Neural progenitor cell (in vitro differentiated cells): ENCODE measurements at regions not wholly inside any gene's neighbourhood (a gene's known extent, or its start where the extent isn't known, plus 50 kb on each side); places are given as distances from the start of the nearest gene placed in this dataset.

ENCODE experiments used
- DNase-seq: peaks from one replicate; pipeline ENCODE4 v3.0.0-alpha.2; 2016; ENCODE audit warnings: low spot score
- H2AFZ ChIP-seq: fragments of 200-600 bp; sonication (generic); replicated peaks from 2 replicates; pipeline ENCODE4 v1.6.1; 2016; ENCODE audit warnings: antibody characterized with exemption
- H3F3A ChIP-seq: fragments of 200-600 bp; sonication (generic); 2 replicates; pipeline ENCODE4 v1.6.1; 2016; ENCODE audit warnings: antibody characterized with exemption, low read depth
- H3K27ac ChIP-seq: fragments of 200-600 bp; sonication (generic); 2 replicates; pipeline ENCODE4 v1.5.1; 2016; ENCODE audit warnings: mild to moderate bottlenecking
- H3K27me3 ChIP-seq: fragments of 200-600 bp; sonication (generic); 2 replicates; pipeline ENCODE4 v1.6.1; 2016; ENCODE audit warnings: mild to moderate bottlenecking, moderate library complexity
- H3K36me3 ChIP-seq: fragments of 200-600 bp; sonication (generic); 2 replicates; pipeline ENCODE4 v1.5.1; 2016
- H3K4me1 ChIP-seq: fragments of 200-600 bp; sonication (generic); 2 replicates; pipeline ENCODE4 v1.6.1; 2016; ENCODE audit warnings: mixed run types
- H3K4me2 ChIP-seq: fragments of 200-600 bp; sonication (generic); 2 replicates; pipeline ENCODE4 v1.6.1; 2016
- H3K4me3 ChIP-seq: fragments of 200-600 bp; sonication (generic); 2 replicates; pipeline ENCODE4 v1.5.1; 2016
- H3K79me2 ChIP-seq: fragments of 200-600 bp; sonication (generic); 2 replicates; pipeline ENCODE4 v1.6.1; 2016; ENCODE audit warnings: low read depth
- H3K9ac ChIP-seq: fragments of 200-600 bp; sonication (generic); 2 replicates; pipeline ENCODE4 v1.6.1; 2016
- H3K9me3 ChIP-seq: fragments of 200-600 bp; sonication (generic); 2 replicates; pipeline ENCODE4 v1.5.1; 2016; ENCODE audit warnings: low read depth
- H4K20me1 ChIP-seq: fragments of 200-600 bp; sonication (generic); 2 replicates; pipeline ENCODE4 v1.6.1; 2016; ENCODE audit warnings: low read depth
- H3K27ac Mint-ChIP-seq: 3 replicates; pipeline ENCODE4 v1.8.0; 2021; ENCODE audit warnings: mixed read lengths
- H3K27me3 Mint-ChIP-seq: 2 replicates; pipeline ENCODE4 v1.8.0; 2022; ENCODE audit warnings: low read depth, mild to moderate bottlenecking, inconsistent platforms, moderate library complexity, mixed read lengths; ENCODE audit not compliant: insufficient read depth
- H3K36me3 Mint-ChIP-seq: 3 replicates; pipeline ENCODE4 v1.8.0; 2021; ENCODE audit warnings: mixed read lengths
- H3K4me1 Mint-ChIP-seq: 3 replicates; pipeline ENCODE4 v1.8.0; 2021; ENCODE audit warnings: mixed read lengths
- H3K4me3 Mint-ChIP-seq: 3 replicates; pipeline ENCODE4 v1.8.0; 2021; ENCODE audit warnings: mild to moderate bottlenecking, moderate library complexity, mixed read lengths
- H3K9me3 Mint-ChIP-seq: 3 replicates; pipeline ENCODE4 v1.8.0; 2020; ENCODE audit warnings: mixed read lengths
- EZH2 ChIP-seq: fragments of 200-600 bp; sonication (generic); IDR thresholded peaks from 2 replicates; pipeline ENCODE4 v1.6.1; 2017; ENCODE audit warnings: antibody characterized with exemption, mild to moderate bottlenecking, moderate library complexity
- EZH2phosphoT487 ChIP-seq: fragments of 200-600 bp; sonication (generic); IDR thresholded peaks from 2 replicates; pipeline ENCODE4 v1.6.1; 2017; ENCODE audit warnings: antibody characterized with exemption
- TF ChIP-seq, protein P1 (sequence below): fragments of 200-600 bp; sonication (generic); IDR thresholded peaks from 2 replicates; pipeline ENCODE4 v1.5.1; 2017; ENCODE audit warnings: antibody characterized with exemption, mild to moderate bottlenecking

DNA sequence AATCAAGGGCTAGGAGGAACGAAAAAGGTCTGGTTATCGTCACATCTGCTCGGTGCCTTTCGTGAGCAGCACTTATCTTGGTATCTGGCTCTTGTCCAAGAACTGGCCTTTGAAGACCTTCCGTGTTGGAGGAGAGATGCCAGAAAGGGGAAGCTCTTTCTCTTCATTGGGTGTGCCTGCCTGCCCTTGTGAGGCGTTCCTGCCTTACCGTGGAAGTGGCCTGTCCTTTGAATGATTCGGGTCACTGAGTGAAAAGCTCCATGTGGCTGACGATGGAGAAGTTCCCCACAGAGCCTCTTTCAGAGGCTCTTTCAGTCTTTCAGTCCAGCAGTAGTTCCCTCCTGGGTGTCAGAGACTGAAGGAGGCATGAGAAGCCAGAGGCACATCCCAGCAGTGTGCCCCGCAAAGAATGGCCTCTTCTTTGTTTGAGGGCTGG is 121.5 kb upstream of the SLC10A2 start:
- no peaks in the 10 kb centered on the region for H3K27me3 Mint-ChIP-seq
- no peak overlapping the region for H3K27ac Mint-ChIP-seq
- H3K4me3 Mint-ChIP-seq = no peak overlapping the region
- H3K9me3 Mint-ChIP-seq = peaks cover 8% of the 10 kb centered on the region
- H3K9ac ChIP-seq = no peak overlapping the region
- H3K36me3 Mint-ChIP-seq = no peaks in the 10 kb centered on the region
- H3K4me2 ChIP-seq = no peak overlapping the region
- H4K20me1 ChIP-seq = no peaks in the 10 kb centered on the region
- H3K27ac ChIP-seq = no peak overlapping the region
- H2AFZ ChIP-seq = no peak overlapping the region
- no peaks in the 10 kb centered on the region for H3K9me3 ChIP-seq
- TF ChIP-seq EZH2phosphoT487 (no peak), EZH2 (no peak)
- TF ChIP-seq, protein P1, sequence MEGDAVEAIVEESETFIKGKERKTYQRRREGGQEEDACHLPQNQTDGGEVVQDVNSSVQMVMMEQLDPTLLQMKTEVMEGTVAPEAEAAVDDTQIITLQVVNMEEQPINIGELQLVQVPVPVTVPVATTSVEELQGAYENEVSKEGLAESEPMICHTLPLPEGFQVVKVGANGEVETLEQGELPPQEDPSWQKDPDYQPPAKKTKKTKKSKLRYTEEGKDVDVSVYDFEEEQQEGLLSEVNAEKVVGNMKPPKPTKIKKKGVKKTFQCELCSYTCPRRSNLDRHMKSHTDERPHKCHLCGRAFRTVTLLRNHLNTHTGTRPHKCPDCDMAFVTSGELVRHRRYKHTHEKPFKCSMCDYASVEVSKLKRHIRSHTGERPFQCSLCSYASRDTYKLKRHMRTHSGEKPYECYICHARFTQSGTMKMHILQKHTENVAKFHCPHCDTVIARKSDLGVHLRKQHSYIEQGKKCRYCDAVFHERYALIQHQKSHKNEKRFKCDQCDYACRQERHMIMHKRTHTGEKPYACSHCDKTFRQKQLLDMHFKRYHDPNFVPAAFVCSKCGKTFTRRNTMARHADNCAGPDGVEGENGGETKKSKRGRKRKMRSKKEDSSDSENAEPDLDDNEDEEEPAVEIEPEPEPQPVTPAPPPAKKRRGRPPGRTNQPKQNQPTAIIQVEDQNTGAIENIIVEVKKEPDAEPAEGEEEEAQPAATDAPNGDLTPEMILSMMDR = no peak
- no peaks in the 10 kb centered on the region for H3K27me3 ChIP-seq
- H3K4me1 ChIP-seq = peaks cover 11% of the 10 kb centered on the region
- peaks cover 22% of the 10 kb centered on the region for H3K4me1 Mint-ChIP-seq
- DNase-seq = peak; percentile 47
- H3K36me3 ChIP-seq = no peaks in the 10 kb centered on the region
- no peaks in the 10 kb centered on the region for H3K79me2 ChIP-seq
- no peak overlapping the region for H3K4me3 ChIP-seq
- H3F3A ChIP-seq = peaks cover 9% of the 10 kb centered on the region

DNA sequence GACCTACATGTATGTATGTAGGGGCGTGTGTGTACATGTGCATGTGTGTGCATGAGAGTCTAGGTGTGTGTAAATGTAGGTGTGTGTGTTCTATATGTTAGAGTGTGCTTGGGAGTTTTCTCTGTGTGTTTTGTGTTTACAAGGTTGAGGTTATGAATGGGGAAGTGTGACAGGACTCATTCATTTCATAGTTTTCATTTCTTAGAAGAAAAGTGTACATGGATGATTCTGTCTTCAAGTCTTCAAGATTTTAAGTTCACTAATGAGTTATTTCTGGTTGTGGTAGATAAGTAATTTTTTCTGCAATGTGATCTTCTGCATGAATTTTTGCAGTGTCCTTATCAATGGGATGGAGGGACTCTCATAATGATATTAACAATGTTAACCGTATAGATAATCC is 118.2 kb upstream of the SLC10A2 start:
- Histone ChIP-seq H2AFZ (no peak overlapping the region), H3K27me3 (no peaks in the 10 kb centered on the region), H3K36me3 (no peaks in the 10 kb centered on the region), H3K79me2 (no peaks in the 10 kb centered on the region), H3K9me3 (no peaks in the 10 kb centered on the region), H3F3A (peaks cover 9% of the 10 kb centered on the region), H3K9ac (no peak overlapping the region), H3K4me1 (peaks cover 11% of the 10 kb centered on the region), H3K4me2 (no peak overlapping the region), H3K27ac (no peak overlapping the region), H3K4me3 (no peak overlapping the region), H4K20me1 (no peaks in the 10 kb centered on the region)
- Mint-ChIP-seq H3K4me3 (no peak overlapping the region), H3K36me3 (no peaks in the 10 kb centered on the region), H3K4me1 (peaks cover 17% of the 10 kb centered on the region), H3K27me3 (no peaks in the 10 kb centered on the region), H3K27ac (no peak overlapping the region), H3K9me3 (peaks cover 8% of the 10 kb centered on the region)
- TF ChIP-seq EZH2phosphoT487 (no peak), EZH2 (no peak)
- TF ChIP-seq, protein P1 = no peak
- DNase-seq = no peak

DNA sequence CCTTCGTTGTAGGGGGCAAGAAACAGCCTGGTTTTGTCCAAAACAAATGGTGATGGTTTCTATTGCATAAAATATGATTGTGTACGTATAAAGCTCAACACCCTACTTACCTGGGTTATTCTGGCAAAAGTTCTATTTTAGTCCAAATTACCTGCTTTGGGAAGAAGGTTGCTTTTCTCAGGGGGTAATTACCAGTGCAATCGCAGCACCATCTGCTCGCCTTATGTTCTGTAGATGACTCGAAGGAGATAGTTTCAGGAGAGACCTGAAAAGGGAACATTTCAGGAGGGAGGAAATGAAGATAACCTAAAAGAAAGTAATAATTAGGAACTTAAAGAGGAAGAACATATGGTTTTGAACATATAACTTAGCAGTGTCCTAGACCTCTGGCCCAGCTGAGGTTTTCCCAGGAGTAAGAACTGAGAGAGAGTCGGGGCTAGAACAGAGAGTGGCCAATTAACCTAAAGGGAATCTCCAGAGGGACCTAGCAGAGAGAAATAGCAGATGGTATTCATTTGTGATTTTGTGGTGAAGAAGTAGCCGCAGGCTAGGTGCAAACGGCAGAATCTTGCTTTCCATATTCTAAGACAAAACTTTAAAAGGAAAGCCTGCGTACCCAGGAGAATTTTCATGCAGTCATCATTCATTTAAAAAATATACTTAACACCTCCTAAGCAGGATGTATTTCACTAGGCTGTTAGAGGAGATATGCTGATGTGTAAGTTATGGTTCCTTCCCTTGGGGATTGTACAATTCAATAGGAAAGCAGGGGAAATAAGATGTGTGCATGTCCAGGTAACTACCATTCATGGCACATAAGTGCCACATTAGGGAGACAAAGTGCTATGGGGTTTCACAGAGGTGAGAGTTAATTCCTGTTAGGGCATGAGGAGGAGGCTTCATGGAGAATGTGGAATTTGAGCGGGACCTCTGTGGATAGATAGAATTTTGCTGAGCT is 113.0 kb upstream of the SLC10A2 start:
- no peak for TF ChIP-seq EZH2phosphoT487
- TF ChIP-seq, protein P1 = no peak
- TF ChIP-seq EZH2 = no peak
- Histone ChIP-seq H3K9ac (no peak overlapping the region), H3K4me1 (no peaks in the 10 kb centered on the region), H2AFZ (no peak overlapping the region), H4K20me1 (no peaks in the 10 kb centered on the region), H3K4me3 (no peak overlapping the region), H3K27me3 (no peaks in the 10 kb centered on the region), H3F3A (no peaks in the 10 kb centered on the region), H3K27ac (no peak overlapping the region), H3K4me2 (no peak overlapping the region), H3K9me3 (no peaks in the 10 kb centered on the region), H3K36me3 (no peaks in the 10 kb centered on the region), H3K79me2 (no peaks in the 10 kb centered on the region)
- H3K27ac Mint-ChIP-seq = no peak overlapping the region
- no peak for DNase-seq
- H3K9me3 Mint-ChIP-seq = peaks cover 8% of the 10 kb centered on the region
- no peaks in the 10 kb centered on the region for H3K4me1 Mint-ChIP-seq
- H3K4me3 Mint-ChIP-seq = no peak overlapping the region
- H3K36me3 Mint-ChIP-seq = no peaks in the 10 kb centered on the region
- H3K27me3 Mint-ChIP-seq = no peaks in the 10 kb centered on the region
